ENCODE measurements at regions not wholly inside any gene's neighbourhood (a gene's known extent, or its start where the extent isn't known, plus 50 kb on each side); places are given as distances from the start of the nearest gene placed in this dataset.
"Not testable (repeated sequence)": the region's sequence is repeated elsewhere in the genome, so short reads cannot be mapped to it uniquely, and the experiment has no call there.

DNA sequence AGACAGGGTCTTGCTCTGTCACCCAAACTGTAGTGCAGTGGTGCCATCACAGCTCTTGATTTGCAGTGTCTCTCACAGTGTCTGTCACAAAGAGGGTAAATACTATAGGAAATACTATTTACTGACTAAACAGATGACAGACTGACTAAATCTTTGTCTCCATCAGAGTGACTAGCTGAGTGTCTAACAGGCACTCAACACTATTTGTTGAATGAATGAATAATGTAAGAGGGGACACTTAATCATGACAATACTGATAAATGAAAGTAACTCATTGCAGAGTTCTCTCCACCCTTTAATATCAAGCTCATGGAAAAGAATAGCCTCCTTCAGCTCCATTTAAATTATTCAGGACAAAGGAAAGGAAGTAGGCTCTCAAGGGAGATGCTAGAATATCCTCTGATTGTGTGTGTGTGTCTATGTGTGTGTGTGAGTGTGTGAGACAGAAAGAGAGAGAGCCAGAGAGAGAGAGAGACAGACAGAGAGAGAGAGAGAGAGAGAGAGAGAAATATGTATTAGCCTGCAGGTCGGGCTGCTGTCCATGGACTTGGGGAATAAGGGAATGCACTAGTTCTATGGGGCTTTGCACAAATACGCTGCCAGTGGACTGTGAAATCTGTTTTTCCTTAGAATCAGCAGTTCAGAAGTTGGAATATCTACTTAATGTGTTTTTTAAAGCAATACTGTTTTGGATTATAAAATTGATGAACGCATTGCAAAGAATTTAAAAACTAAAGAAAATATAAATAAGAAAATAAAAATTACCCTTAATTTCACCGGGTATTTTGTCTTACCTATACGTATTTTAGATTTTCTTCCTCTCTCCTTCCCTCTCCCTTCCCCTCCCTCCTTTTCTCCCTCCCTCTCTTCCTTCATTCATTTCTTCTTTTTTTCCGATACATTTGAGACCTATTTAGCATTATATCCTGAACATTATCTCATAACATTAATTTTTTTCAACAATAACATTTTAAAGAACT lies 132.9 kb upstream of the LRIG1 start:
- DNase-seq: no peak

- no peak for DNase-seq
Observed at GRCh38 chr3:66638717-66639116, 137.9 kb upstream of the LRIG1 start.

GRCh38 chr3:66639809-66640356 lies 139.1 kb upstream of the LRIG1 start:
- no peak for DNase-seq

GRCh38 chr3:66642019-66642418 lies 141.2 kb upstream of the LRIG1 start:
- no peak for DNase-seq

GRCh38 chr3:66642484-66642883 lies 141.7 kb upstream of the LRIG1 start:
- DNase-seq: no peak

- DNase-seq: no peak
Observed at GRCh38 chr3:66644549-66644948, 143.7 kb upstream of the LRIG1 start.

DNA sequence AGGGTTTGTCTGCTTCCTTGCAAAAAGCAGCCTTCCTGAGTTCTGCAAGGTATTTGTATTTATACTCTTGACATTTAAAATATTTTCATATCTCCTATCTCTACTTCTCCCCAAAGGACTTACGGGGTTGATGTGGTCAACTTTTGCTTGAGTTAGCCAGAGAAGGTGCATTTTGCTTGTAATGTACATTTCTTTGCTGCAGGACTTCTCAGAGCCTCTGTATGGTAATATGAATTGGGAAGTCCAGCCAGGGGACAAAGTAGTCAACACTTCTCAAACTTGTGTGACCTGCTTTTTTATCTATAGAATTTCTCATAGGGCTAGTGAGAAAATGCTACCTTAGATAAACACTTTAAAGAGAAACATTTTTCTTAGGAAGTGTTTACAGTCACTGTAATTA lies 148.2 kb upstream of the LRIG1 start:
- no peak for DNase-seq

- not testable (repeated sequence) for DNase-seq
Observed at GRCh38 chr3:66651520-66651919, 150.7 kb upstream of the LRIG1 start.

GRCh38 chr3:66652100-66652499 lies 151.3 kb upstream of the LRIG1 start:
- DNase-seq: not testable (repeated sequence)

DNA sequence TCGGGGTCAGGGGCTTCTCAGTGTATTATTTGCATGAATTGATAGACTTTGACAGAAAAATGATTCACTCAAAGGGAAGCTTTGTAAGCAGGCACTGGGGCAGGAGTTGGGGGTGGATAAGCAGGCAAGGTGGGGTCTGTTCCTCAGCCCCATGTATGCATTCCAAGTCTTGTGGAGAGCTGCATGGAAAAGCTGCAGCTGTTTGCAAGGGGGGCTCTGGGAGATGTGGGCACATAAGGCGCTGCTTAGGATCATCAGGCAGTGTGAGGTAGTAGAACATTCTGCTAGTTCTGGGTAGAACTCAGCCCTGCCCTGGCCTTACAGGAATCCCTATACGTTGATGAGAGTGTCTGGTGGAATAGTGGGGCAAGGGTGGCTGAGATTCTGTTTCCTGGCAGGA lies 154.2 kb upstream of the LRIG1 start:
- no peak for DNase-seq

- DNase-seq: no peak
Observed at GRCh38 chr3:66655671-66656070, 154.8 kb upstream of the LRIG1 start.

- no peak for DNase-seq
Observed at GRCh38 chr3:66656609-66657008, 155.8 kb upstream of the LRIG1 start.

DNA sequence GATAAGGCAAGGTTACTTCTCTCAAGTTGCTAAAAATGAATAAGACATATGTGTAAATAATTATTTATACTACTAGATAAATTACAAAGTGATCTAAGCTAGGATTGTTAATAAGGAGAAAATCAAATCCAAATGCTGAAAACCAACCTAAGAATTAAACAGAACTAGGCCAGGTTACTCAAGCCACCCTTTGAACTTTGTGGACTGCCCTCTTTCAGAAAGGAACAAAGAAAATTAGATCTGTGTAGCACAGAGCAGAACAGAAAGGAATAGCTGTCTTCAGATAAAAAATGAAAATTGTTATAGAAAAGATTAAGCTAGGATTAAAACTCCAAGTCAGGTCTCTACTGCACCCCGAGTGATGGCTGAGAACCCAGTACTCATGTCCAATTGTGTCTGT lies 158.2 kb upstream of the LRIG1 start:
- DNase-seq: no peak

- no peak for DNase-seq
Observed at GRCh38 chr3:66661628-66662027, 160.8 kb upstream of the LRIG1 start.

- no peak for DNase-seq
Observed at GRCh38 chr3:66662894-66663293, 162.1 kb upstream of the LRIG1 start.

DNA sequence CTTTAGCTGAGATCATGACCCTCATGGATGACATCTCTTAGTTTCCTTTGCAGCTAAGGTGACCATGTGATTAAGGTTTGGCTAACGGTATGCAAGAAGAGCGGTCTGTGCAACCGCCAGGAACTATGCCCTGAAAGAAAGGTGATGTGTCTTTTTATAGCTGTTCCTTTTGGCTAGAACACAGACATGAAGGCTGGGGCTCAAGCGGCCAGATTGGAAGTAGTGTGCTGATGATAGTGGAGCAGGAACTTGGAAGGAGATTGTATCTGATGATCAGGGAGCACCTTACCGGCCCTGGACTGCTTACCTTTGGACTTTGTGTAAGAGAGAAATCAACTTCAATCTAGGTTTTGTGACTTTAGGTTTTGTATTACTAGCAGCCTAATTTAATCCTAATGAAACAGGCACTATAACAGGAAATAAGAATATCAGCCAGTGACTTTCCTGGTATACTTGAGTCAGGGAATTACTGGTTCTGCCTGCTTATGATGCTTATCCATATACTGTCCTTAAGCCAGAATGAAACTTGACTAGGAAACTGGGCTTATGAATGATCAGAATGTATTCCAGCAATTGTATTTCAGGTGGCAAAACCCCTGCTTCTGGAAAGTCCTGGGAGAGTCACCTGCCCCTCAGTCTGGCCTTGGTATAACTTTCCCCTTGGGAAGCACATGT lies 164.3 kb upstream of the LRIG1 start:
- DNase-seq: no peak

DNA sequence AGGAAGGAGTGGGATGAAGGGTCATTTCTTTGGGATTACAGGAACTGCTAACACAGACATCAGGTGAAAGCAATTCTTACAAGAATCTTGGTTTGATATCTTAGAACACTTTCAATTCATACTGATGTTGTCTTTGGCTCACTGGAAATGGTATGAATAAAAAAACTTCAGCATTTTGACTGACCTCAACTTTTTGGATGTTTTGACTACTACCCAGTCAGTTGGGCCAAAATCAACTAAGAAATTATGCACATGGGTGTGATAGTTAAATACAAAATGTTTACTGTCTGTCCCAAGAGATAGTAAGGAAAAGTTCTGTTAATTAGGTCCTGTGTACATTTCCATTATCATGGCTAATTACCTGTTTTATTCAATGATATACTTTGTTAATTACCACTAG lies 165.5 kb upstream of the LRIG1 start:
- no peak for DNase-seq

GRCh38 chr3:66667263-66667662 lies 166.4 kb upstream of the LRIG1 start:
- DNase-seq: no peak

- DNase-seq: no peak
Observed at GRCh38 chr3:66671291-66671690, 170.5 kb upstream of the LRIG1 start.

- DNase-seq: no peak
Observed at GRCh38 chr3:66672830-66673229, 172.0 kb upstream of the LRIG1 start.

DNA sequence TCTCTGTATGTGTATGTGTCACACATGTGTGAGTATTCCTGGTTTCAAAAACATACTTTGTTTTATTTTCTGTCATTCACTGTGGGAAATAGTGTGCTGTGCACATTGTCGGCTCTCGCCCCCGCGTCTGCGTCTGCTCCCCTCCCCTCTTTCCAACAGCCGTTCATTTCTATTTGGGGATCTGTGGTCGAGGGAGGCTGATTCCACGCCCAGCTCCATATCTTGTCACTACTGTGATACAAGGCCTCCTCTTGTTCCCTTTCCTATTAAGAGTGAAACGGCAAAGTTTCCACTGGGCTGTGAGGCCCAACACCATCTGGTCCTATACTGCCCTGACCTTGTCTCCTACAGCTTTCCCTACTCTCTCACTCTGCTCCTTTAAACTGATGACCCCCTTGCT lies 172.5 kb upstream of the LRIG1 start:
- DNase-seq: no peak

- DNase-seq: no peak
Observed at GRCh38 chr3:66675366-66675765, 174.5 kb upstream of the LRIG1 start.

DNA sequence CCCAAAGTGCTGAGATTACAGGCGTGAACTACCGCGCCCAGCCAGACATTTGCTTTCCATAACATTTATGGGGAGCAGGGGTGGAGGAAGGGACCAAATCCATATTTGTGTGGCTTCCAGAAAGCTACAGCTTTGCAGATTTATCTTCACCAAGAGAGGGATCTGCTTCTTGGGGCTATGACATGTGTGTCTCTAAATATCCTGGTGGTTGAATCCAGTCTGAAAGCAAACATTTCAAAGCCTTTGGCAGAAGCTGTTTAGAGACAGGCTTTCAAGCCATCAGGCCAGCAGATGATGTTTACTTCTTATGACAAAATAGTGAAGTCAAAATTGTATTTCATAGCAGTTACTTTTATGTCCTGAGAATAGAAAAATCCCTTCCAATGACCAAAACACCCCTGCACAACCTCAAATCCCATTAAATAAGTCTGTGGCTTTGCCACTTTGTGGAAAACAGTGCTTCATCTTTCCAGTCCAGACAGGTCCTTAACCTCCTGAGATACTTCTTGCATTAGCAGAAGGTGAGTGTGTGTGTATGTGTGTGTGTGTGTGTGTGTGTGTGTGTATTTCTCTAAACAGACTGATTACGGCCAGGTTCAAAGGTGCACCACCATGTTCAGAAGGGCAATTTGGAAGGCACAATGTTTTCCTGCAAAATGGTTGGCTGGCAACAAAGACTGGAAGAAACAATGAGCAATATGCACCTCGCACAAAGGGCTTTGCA lies 191.4 kb upstream of the LRIG1 start:
- DNase-seq: no peak
